Transverse colon (tissue), 4 donors: ENCODE measurements at regions not wholly inside any gene's neighbourhood (a gene's known extent, or its start where the extent isn't known, plus 50 kb on each side); places are given as distances from the start of the nearest gene placed in this dataset.

ENCODE experiments used
- CTCF ChIP-seq, 5 experiments: fragments of 200-600 bp in 3 of 5; fragments of 450-650 bp in 2 of 5; sonication (generic) in 3 of 5; IDR thresholded peaks; 1 replicate in 2 of 5; 2 replicates in 3 of 5; pipeline ENCODE4 v1.5.1; 2016 to 2017; ENCODE audit warnings: antibody characterized with exemption in 5 of 5, inconsistent platforms in 3 of 5, mild to moderate bottlenecking in 2 of 5, moderate library complexity in 1 of 5
- EP300 ChIP-seq: sonication (generic); formaldehyde crosslinking; IDR thresholded peaks from one replicate; pipeline ENCODE4 v1.6.1; 2017; ENCODE audit warnings: antibody characterized with exemption, low read depth
- POLR2A ChIP-seq: fragments of 450-650 bp; IDR thresholded peaks from one replicate; pipeline ENCODE4 v1.6.1; 2016; ENCODE audit warnings: antibody characterized with exemption, mild to moderate bottlenecking, moderate library complexity
- POLR2AphosphoS5 ChIP-seq, 3 donors: sonication (generic); formaldehyde crosslinking; IDR thresholded peaks; one replicate each; pipeline ENCODE4 v1.6.1; 2016; ENCODE audit warnings: antibody characterized with exemption in 3 of 3

- no peak for TF ChIP-seq CTCF (IDR thresholded peaks at IDR 0.05)
- TF ChIP-seq EP300: no peak
- no peak for TF ChIP-seq POLR2AphosphoS5 (IDR thresholded peaks at IDR 0.05)
- no peak for TF ChIP-seq POLR2A
Measured at GRCh38 chr4:22090661-22091351, 142.2 kb upstream of the KCNIP4 start.
